ENCODE measurements at regions not wholly inside any gene's neighbourhood (a gene's known extent, or its start where the extent isn't known, plus 50 kb on each side); places are given as distances from the start of the nearest gene placed in this dataset.

DNA sequence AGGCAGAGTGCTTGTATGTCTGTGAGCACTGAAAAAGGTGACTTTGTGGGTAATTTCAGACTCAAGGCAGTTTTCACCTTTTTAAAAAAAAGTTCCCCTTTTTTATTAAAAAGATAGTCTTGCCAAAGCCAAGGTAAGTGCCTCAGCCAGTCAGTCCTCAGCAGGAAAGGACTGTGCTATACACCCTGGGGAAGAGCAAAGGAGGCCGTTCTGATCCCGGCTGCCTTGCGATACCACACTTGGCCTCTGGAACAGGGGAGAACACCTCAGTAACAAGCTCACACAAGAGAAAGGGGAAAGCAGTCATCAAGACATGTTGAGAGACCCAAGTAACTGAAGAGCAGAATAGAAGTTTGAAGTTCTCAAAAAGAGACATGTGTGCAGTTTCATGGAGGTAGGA lies 541.7 kb downstream of the BCOR start:
- TF ChIP-seq CTCF (IDR thresholded peaks at IDR 0.05) (no peak), EP300 (IDR thresholded peaks at IDR 0.05) (no peak), POLR2A (IDR thresholded peaks at IDR 0.05) (no peak)
